ENCODE measurements at regions not wholly inside any gene's neighbourhood (a gene's known extent, or its start where the extent isn't known, plus 50 kb on each side); places are given as distances from the start of the nearest gene placed in this dataset.
"Not testable (repeated sequence)": the region's sequence is repeated elsewhere in the genome, so short reads cannot be mapped to it uniquely, and the experiment has no call there.

DNA sequence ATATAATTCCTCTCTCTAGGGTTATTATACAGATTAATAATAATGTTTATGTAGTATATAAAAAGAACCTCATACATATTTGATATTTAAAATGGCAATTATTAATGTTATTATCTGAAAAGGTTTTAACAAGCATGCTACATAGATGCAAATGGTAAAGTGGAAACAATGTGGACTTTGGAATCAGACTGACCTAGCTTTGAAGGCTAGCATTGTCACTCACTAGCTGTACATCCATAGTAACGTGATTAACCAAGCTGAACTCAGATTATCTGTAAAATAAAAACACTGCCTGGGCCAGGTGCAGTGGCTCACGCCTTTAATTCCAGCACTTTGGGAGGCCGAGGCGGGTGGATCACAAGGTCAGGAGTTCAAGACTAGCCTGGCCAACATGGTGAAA, 233.7 kb upstream of the SPRY1 start:
- DNase-seq, result no peak

DNA sequence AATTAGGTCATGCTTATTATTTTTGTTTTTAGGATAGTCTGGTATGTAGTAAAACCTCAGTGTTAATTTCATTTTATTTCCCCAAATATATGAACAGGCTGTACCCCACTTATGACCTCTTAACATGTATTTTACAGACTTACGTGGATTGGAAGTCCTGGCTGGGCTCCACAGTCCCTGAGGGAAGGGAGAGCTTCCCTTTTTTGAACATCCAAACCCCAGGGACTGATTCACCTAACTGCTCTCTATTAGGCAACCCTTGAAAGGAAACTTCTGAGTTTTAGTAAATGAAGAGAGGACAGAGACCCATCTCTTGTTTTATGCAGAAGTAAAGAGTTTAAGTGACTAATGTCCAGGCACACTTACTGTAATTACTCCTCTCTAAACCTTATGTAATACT, 233.1 kb upstream of the SPRY1 start:
- DNase-seq, result no peak

DNA sequence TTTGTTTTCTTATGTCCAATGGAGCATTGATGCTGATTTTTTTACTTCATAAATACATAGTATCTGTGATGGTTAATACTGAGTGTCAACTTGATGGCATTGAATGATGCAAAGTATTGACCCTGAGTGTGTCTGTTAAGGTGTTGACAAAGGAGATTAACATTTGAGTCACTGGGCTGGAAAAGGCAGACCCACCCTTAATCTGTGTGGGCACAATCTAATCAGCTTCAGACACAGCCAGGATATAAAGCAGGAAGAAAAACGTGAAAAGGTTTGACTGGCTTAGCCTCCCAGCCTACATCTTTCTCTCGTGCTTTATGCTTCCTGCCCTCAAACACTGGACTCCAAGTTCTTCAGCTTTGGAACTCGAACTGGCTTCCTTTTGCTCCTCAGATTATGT, 230.6 kb upstream of the SPRY1 start:
- DNase-seq, result no peak

DNA sequence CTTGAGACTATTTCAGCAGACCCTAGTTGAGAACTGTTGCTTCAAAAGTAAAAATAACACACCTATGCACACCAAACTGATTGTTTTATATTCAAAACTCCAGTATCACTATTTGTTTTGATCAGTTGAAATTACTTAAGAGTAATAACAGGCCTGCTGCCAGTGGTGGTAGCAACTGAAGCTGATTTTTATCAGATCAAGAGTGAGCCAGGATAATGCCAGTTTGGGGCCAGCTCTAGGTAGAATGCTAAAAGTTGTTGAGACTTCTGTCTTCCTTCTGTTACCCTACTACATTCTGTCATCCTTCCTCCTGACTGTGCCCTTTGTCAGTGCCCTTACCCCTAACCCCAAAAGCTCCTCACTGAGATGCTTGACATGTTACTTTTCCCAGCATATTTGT, 228.7 kb upstream of the SPRY1 start:
- no peak for DNase-seq

DNA sequence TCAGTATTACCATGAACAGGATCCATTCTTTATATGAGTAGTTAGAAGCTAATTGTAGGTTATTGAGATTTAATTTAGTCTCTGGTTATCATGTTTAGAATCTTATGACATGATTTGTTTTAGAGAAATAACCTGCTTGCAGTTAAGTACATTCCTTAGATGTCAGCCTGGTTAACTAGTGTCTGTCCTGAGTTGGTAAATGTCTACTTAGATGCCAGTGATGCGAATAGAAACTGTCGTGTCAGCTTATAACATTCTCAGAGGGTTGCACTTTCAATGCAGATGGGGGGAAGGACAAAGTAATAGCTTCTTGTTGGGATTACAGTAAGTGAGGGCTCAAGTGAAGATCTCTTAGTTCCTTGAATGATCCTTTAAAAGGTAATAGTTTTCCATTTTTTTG, 227.8 kb upstream of the SPRY1 start:
- DNase-seq, result no peak

DNA sequence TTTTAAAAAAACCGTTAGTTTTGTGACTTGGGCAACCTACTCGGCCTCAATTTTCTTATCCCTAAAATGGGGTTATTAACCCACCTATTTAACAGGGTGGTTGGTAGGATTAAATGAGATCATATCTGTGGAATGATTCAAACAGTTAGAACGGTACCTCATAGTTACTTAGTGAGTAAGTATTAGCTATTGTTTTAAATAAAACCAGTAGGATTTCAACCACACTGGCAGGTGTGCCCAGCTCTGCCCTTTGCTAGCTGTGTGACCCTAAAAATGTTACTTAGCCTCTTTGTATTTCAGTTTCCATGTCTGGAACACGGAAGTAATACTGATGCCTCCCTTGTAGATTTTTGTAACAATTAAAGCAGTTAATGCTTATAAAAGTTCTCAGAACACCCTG, 225.8 kb upstream of the SPRY1 start:
- no peak for DNase-seq

DNA sequence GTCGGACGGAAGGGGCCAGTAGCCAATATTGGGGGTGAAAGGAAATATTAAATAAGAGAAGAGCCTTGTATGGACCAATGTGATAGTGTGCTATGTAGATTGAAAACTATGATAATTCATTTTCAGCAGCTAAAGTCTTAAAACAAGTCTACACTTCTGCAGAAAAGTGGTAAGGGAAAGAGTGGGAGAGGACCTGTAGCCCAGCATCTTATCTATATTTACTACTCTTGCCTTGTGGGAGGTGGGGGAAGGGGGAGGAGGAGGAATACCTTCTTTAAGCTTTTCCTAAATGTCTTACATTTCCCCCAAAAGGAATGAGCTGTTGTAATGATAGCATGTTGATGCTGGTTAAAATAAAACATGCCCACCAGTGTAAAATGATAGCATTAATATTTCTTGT, 220.0 kb upstream of the SPRY1 start:
- DNase-seq, result no peak

DNA sequence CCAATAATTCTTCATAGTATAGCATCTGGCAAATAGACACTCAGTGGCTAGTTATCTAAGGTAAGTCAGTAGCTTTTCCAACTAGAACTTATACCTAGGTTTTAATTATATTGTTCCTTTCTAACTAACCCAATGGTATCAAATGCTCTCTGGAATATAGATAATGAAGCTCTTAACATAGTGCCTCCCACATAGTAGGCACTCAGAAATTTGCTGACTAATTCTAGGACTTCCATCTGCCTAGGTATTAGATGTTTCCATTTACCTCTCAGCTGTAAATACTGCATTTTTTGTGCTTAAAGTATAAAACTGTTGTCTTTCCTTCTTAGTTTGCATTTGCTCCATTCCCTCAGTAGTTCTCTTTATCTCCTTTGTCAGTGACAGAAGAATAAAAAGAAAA, 214.3 kb upstream of the SPRY1 start:
- DNase-seq, result no peak

DNA sequence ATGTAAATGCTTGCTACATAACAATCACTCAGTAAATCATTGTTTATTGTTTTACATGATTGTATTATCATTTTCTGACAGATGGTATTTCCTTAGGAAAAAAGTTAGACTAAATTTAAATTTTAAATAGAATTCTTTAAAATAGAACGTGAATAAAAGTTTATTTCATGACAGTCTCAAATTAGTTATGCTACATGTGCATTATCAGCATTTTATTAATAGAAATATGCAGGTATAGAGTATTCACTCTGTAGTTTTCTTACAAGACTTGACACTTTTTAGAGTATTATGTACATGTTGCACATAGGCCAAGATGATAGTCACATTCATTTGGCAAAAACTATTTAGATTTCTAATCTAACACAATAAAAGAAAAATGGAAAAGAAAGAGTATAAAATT, 213.3 kb upstream of the SPRY1 start:
- DNase-seq, result no peak

DNA sequence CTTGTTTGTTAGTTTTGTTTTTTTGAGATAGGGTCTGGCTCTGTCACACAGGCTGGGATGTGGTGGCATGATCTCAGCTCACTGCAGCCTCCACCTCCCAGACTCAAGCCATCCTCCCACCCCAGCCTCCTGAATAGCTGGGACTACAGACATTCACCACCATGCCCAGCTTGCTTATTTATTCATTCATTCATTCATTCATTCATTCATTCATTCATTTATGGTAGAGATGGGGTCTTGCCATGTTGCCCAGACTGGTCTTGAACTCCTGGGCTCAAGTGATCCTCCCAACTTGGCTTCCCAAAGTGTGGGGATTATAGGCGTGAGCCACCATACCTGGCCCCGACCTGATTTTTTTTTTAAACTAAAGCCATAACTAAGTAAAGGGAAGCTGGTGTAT, 212.8 kb upstream of the SPRY1 start:
- DNase-seq, result not testable (repeated sequence)

DNA sequence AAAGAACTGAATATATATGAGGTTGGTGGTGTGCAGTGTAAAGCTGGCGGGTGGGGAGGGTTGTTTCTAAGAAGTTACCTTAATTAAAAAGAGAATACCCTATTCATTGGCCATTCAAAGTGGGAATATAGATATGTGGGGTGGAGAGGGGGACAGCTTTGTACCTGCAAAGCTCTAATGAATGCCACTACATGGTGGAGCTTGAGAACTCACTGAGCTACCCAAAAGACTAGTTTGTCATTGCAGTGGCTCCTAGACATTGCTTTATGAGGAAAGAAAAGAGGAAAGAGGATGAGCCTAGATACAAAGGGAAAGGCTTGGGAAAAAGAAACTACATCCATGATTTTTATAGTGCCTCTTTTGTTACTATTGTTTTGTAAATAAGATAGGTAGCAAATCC, 209.9 kb upstream of the SPRY1 start:
- no peak for DNase-seq

DNA sequence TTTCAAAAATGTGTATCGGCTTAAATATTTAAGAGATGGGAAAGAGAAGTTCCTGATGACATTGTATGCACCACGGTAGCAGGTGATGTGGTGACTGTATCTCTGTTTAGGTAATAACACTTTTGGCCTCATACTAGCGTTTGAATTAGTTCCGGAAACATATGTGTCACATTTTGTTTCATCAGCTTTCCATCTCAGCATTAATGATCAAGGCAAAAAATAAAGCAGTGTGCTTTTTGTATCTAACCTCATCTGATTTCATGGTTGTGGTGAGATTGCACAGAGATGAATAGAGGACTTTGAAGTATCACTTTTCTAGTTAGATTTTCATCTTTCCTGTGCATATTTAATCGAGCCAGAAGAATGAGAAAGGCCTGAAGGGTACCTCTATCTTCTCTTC, 206.4 kb upstream of the SPRY1 start:
- DNase-seq, result no peak

DNA sequence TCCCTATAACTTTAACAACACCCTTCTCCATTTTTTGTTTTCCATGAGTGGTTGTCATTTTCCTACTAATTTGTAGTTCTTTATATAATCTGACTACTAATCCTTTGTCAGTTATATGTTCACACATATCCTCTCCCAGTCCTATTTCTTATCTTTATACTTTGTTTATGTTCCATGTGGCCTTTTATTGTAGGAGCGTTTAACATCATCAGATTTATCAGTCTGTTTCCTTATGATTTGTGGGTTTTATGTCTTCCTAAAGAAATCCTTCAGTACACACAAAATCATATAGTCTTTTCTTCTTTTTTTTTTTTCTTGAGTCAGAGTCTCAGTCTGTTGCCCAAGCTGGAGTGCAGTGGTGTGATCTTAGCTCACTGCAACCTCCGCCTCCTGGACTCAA, 204.9 kb upstream of the SPRY1 start:
- DNase-seq, result no peak

DNA sequence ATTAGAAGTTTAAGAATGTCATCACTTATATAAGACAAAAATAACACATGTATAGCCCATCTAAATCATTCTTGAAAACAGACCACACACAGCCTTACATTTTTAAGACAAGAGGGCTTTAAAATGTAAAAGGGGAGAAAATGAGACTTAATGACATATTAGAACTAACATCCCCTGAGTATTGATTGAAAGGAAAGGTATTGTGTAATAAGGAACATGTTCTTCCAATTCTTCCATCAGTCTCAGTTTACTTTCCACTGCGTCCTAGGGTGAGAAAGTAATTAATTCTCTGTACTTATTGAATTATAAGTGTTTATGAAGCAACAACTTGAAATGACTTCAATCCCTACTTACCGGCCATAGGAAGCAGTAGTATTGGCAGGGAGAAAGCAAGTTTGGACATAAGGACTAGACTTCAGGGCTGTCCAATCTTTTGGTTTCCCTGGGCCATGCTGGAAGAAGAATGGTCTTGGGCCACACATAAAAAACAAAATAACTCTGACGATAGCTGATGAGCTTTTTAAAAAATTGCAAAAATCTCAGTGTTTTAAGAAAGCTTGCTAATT, 202.7 kb upstream of the SPRY1 start:
- DNase-seq, result no peak

DNA sequence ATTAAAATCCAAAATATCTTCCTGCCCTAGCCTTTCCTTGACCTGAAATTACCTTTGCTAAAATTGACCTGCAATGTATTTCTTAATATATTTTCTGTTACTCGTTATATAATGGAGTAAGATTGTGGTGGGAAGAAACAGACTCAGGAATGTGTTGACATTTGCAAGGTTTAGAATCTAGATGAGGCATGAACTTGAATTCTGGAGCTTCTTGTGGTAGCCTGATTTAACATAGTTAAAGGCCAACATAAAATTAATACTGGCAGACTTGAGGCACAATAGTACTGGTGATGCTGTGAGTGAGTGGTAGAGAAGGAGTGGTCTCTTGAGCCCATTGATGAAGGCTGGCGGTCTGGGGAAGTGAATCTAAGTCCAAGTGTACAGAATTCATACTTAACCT, 197.9 kb upstream of the SPRY1 start:
- DNase-seq, result no peak

DNA sequence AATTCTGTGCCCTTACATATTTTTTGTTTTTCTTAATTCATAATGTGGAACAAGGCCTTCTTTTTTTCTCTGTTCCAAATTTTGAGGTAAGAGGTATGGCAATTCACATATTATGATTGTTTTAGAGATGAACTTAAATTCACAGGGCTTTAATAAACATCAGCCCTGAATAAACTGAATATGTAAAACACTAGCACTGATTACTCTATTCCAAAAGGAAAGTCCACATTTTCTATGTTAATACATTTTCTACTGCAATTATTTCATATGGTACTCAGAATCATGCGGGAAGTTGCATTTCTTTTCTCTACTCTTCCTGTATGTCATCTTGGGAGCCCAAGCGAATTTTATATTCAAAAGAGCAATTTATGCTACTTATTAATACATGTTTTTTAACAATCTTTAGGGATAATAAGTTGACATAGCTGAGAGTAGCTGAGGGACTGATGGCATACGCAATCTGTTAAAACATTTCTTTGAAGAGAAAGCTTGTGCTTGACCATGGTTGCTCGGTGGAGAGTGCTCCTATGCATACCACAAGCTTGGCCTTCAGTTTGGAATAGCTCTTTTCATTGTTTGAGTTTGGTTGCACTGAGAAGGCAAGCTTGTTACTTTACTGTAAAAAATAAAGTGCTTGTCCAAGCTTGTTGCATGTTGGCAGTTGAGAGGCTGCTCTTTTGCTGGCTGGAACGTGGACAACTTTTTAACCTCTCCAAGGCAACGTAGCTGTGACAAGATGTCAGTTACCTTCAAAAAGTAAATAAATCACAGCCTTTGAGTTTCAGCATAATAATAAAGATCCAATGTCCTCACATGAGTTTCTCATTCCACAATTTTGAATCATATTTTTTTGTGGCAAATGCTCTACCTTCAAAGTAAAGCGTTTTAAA, 196.3 kb upstream of the SPRY1 start:
- DNase-seq, result no peak

DNA sequence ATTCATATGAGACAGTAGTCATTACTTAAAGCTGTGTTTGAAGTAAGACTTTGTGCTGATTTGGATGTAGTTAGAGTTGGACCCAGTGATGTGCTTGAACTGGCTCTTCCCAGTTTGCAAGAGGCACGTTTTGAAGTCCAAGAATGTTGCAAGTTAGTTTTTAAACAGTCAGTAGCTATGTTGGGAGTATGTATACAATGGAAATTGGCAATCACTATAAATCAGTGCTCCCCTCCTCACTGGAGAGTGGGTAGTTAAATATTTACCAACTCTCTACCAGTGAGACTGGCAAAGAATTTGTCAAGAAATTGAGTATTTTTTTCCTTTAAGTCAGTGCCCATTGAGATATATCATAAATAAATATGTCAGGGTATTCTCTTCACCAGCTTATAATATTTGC, 191.9 kb upstream of the SPRY1 start:
- no peak for DNase-seq

DNA sequence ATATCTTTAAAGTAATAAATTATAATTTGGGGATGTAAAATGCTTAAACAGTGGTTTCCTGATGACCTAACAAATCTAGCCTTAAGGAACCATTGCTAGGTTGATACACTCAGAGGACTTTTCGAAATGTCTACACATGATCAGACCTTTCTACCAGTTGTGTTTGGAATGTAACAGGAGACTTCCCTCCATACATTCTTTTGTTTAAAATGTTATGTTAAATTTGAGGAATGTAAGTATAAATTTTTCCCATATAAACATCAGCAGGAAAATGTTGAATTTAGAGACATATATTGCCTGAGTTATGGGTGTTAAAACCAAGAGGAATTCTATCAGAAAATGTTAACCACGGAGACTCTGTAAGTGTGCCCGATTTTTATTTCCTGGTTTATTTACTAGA, 190.6 kb upstream of the SPRY1 start:
- DNase-seq, result no peak

DNA sequence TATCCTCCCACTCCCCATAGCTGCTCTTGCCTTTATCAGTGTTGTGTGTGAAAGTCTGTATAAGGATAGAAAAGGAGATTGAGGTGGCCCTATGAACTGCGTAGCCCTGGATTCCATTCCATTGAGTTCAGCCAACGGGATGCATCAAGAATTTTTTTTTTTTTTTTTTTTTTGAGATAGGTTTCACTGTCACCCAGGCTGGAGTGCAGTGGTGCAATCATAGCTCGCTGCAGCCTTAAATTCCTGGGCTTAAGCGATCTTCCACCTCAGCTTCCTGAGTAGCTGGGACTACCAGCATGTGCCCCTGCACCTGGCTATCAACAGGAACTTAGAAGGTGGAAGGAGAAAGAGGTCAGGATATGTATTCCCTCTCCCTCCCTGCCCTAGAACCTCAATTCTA, 187.2 kb upstream of the SPRY1 start:
- DNase-seq, result no peak

DNA sequence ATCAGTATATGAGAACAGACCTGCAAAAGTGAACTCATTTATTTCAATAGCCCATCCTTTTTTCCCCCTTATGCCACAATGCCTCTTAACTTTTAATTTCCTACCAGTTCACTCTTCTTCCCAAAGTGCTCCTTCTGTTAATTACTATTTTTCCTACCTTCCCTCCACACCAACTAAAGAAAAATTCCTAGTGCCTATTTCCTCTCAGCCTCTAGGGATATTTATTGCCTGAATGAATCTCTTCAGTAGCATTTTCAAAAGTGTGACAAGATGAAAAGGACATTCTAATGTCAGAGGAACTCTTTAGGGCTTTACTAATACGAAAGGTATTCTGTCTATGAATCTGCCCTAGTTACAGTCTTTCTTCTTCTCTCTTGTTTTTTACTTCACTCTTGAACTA, 181.1 kb upstream of the SPRY1 start:
- DNase-seq, result no peak

DNA sequence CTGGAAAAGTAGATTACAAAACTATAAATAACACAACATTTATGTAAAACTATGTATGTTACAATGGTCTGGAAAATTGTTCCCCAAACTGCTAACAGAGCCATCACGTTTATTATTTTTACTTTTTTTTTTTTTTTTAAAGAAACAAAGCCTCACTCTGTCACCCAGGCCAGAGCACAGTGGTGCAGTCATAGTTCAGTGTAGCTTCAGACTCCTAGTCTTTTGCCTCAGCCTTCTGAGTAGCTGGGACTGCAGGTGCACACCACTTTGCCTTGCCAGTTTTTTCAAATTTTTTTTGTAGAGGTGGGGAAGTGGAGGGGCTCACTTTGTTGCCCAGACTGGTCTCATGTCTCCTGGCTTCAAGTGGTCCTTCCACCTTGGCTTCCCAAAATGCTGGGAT, 180.1 kb upstream of the SPRY1 start:
- DNase-seq, result no peak

DNA sequence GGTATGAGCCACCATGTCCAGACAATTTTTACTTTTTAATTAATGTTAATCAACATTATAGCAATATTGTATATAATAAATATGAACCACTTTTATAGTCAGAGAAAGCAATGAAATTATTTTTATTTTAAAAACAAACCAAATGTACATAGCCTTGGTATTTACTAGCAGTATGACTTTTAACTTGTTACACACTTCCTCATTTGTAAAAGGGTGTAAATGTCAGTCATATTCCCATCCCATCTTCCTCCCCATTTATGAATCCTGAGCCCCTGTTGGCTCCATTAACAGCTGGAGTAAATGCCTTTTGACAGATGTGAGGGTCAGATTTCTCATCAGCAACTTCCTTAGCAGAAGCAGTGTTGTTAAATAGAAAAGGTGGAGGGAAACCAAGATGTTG, 179.6 kb upstream of the SPRY1 start:
- no peak for DNase-seq

DNA sequence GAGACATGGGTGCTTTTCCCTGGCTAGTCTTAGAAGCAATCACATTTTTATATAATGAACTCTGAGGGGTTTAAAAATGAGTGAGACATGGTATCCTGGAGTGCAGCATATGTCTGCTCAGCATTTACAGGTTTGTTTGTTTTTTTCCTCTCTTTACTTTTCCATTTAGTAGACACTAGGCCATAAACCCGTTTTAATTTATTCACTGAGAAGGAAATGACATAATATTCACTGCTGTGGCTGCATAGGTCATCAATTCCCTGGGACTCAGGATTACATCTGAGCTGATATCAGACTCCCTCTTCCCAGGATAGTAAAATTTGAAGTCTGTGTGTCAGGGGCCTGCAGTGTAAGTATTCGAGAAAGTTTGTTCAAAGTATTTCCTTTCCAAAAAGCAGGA, 178.9 kb upstream of the SPRY1 start:
- DNase-seq, result no peak

DNA sequence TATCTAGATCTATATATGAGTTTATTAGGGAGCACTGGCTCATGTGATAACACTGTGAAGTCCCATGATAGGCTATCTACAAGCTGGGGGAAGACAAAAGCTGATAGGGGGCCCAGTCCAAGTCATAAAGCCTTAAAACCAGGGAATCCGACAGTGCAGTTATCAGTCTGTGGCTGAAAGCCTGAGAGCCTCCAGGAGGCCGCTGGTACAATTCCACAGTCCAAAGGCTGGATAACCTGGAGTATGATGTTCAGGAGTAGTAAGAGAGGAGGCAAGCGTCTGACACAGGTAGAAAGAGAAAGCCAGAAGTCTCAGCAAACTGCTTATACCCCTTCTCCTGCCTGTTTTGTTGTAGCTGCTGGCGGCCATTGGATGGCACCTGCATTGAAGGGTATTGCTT, 177.6 kb upstream of the SPRY1 start:
- DNase-seq, result no peak

DNA sequence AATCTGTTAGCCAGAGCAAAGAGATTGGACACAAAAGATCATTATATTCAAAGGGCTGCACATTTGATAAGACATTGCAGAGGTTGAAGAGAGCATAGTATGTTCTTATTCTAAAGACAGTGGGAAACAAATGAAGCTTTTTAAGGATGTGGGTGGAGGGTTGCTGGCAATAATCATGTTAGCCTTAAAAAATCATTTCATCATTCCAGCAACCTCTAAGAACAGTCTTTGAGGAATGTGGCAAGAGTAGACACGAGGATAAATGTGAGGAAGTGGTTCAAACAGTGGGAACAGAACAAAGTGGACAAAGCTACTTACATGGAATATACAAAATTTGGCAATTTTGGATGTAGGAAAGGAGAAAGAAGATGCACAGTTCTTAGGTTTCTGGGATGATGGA, 167.3 kb upstream of the SPRY1 start:
- DNase-seq, result no peak
